GM21717 (cell line): ENCODE measurements at regions not wholly inside any gene's neighbourhood (a gene's known extent, or its start where the extent isn't known, plus 50 kb on each side); places are given as distances from the start of the nearest gene placed in this dataset.

Experiments
- ATAC-seq: cut with Tn5 transposase; IDR thresholded peaks from one replicate; pipeline ENCODE4 v1.9.1; 2021; ENCODE audit warnings: mild to moderate bottlenecking, moderate library complexity; ENCODE audit not compliant: unreplicated experiment

GRCh38 chr4:11593576-11594116 lies 165.0 kb upstream of the HS3ST1 start:
- no peak for ATAC-seq

GRCh38 chr4:11592276-11592675 lies 163.6 kb upstream of the HS3ST1 start:
- ATAC-seq: no peak

GRCh38 chr4:11590132-11590531 lies 161.4 kb upstream of the HS3ST1 start:
- no peak for ATAC-seq

GRCh38 chr4:11589676-11590075 lies 161.0 kb upstream of the HS3ST1 start:
- ATAC-seq: no peak

GRCh38 chr4:11587797-11588196 lies 159.1 kb upstream of the HS3ST1 start:
- ATAC-seq: no peak

GRCh38 chr4:11585506-11585905 lies 156.8 kb upstream of the HS3ST1 start:
- no peak for ATAC-seq

GRCh38 chr4:11568511-11568910 lies 139.8 kb upstream of the HS3ST1 start:
- no peak for ATAC-seq

GRCh38 chr4:11566444-11567022 lies 137.8 kb upstream of the HS3ST1 start:
- ATAC-seq: peak; percentile 85

- ATAC-seq: peak; percentile 47
Observed at GRCh38 chr4:11565899-11566298, 137.2 kb upstream of the HS3ST1 start.

GRCh38 chr4:11565213-11565612 lies 136.5 kb upstream of the HS3ST1 start:
- ATAC-seq: no peak

- ATAC-seq: no peak
Observed at GRCh38 chr4:11564021-11564420, 135.3 kb upstream of the HS3ST1 start.

- ATAC-seq: no peak
Observed at GRCh38 chr4:11549525-11549924, 120.8 kb upstream of the HS3ST1 start.

- peak; percentile 93 for ATAC-seq
Observed at GRCh38 chr4:11548597-11549082, 119.9 kb upstream of the HS3ST1 start.

- no peak for ATAC-seq
Observed at GRCh38 chr4:11546391-11547175, 117.9 kb upstream of the HS3ST1 start.

GRCh38 chr4:11545651-11546050 lies 117.0 kb upstream of the HS3ST1 start:
- no peak for ATAC-seq

- no peak for ATAC-seq
Observed at GRCh38 chr4:11544211-11544610, 115.5 kb upstream of the HS3ST1 start.

- ATAC-seq: no peak
Observed at GRCh38 chr4:11543706-11544105, 115.0 kb upstream of the HS3ST1 start.

GRCh38 chr4:11542952-11543351 lies 114.3 kb upstream of the HS3ST1 start:
- no peak for ATAC-seq

- no peak for ATAC-seq
Observed at GRCh38 chr4:11537846-11538245, 109.2 kb upstream of the HS3ST1 start.

GRCh38 chr4:11535333-11535732 lies 106.6 kb upstream of the HS3ST1 start:
- ATAC-seq: no peak

- no peak for ATAC-seq
Observed at GRCh38 chr4:11534623-11535302, 106.1 kb upstream of the HS3ST1 start.

- no peak for ATAC-seq
Observed at GRCh38 chr4:11532138-11532537, 103.4 kb upstream of the HS3ST1 start.
